Sigmoid colon (tissue), 6 donors: ENCODE measurements at regions not wholly inside any gene's neighbourhood (a gene's known extent, or its start where the extent isn't known, plus 50 kb on each side); places are given as distances from the start of the nearest gene placed in this dataset.

Source experiments
- DNase-seq: peaks from one replicate; pipeline ENCODE4 v3.0.0-alpha.2; 2019
- H3K27ac ChIP-seq, 4 donors: fragments of 200-600 bp; sonication (generic); one replicate each; pipeline ENCODE4 v1.5.1; 2016 to 2019; ENCODE audit warnings: mild to moderate bottlenecking in 1 of 4
- H3K27me3 ChIP-seq, 3 donors: fragments of 200-600 bp; sonication (generic); one replicate each; pipeline ENCODE4 v1.5.1; 2019; ENCODE audit warnings: mild to moderate bottlenecking in 1 of 3
- H3K36me3 ChIP-seq, 4 donors: fragments of 200-600 bp; sonication (generic); one replicate each; pipeline ENCODE4 v1.5.1; 2016 to 2019
- H3K4me1 ChIP-seq, 4 donors: fragments of 200-600 bp; sonication (generic); one replicate each; pipeline ENCODE4 v1.5.1; 2017 to 2019
- H3K4me3 ChIP-seq, 4 donors: fragments of 200-600 bp; sonication (generic); one replicate each; pipeline ENCODE4 v1.5.1; 2017 to 2019; ENCODE audit warnings: mild to moderate bottlenecking in 2 of 4, moderate library complexity in 1 of 4
- H3K9me3 ChIP-seq, 4 donors: fragments of 200-600 bp in 3 of 4; sonication (generic) in 3 of 4; one replicate each; pipeline versions ENCODE4 v1.5.1 to v1.6.1; 2013 to 2019
- EP300 ChIP-seq, 4 donors: sonication (generic); formaldehyde crosslinking; IDR thresholded peaks; one replicate each; pipeline ENCODE4 v1.6.1; 2017; ENCODE audit warnings: antibody characterized with exemption in 4 of 4
- POLR2A ChIP-seq, 2 donors: fragments of 450-650 bp; IDR thresholded peaks; one replicate each; pipeline ENCODE4 v1.6.1; 2016; ENCODE audit warnings: antibody characterized with exemption in 2 of 2, mild to moderate bottlenecking in 2 of 2, moderate library complexity in 2 of 2
- POLR2AphosphoS5 ChIP-seq, 4 donors: sonication (generic); formaldehyde crosslinking; IDR thresholded peaks; one replicate each; pipeline ENCODE4 v1.6.1; 2017; ENCODE audit warnings: antibody characterized with exemption in 4 of 4
- WGBS, 2 donors: extraction: QIAGEN DNeasy Blood & Tissue Kit; methylation state at CpG; one replicate each; pipeline ENCODE4 v1.1.7; 2013; 5-methylcytosine and 5-hydroxymethylcytosine counted together
- intact Hi-C: fragments of 100-400 bp; cut with DNase I; formaldehyde crosslinking; loops from one replicate; pipeline ENCODE4 v1.15.1; 2023
- TF ChIP-seq, protein P1 (sequence below), 4 experiments: fragments of 450-650 bp in 3 of 4; fragments of 200-600 bp in 1 of 4; IDR thresholded peaks; one replicate each; pipeline ENCODE4 v1.5.1; 2016 to 2019; ENCODE audit warnings: antibody characterized with exemption in 4 of 4, mild to moderate bottlenecking in 3 of 4, moderate library complexity in 2 of 4
- donor health status: healthy with polysubstance abuse.
- donor health status: healthy.

DNA sequence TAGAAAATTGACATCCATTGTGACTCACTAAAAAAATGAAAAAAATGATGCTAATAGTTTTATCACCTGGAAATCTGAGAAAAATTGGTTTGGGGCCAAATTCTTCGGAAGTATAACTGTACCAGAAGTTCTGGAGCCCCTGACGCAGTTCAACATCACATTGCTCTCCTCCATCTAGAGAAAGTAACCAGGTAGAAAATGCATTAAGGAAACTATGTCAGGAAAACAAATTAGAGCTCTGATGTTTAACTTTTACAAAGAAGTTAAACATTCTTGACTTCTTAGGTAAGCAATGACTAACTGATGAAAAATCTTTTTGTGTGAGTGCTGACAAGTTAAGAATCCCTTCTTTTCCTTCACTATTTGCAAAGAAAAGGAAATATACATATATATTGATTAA is 61.1 kb upstream of the TMEM196 start:
- no peaks in the 10 kb centered on the region for H3K36me3 ChIP-seq
- H3K4me3 ChIP-seq: no peak overlapping the region
- no peak overlapping the region for H3K27ac ChIP-seq
- TF ChIP-seq POLR2A (IDR thresholded peaks at IDR 0.05): no peak
- no peak for TF ChIP-seq EP300 (IDR thresholded peaks at IDR 0.05)
- TF ChIP-seq, protein P1, sequence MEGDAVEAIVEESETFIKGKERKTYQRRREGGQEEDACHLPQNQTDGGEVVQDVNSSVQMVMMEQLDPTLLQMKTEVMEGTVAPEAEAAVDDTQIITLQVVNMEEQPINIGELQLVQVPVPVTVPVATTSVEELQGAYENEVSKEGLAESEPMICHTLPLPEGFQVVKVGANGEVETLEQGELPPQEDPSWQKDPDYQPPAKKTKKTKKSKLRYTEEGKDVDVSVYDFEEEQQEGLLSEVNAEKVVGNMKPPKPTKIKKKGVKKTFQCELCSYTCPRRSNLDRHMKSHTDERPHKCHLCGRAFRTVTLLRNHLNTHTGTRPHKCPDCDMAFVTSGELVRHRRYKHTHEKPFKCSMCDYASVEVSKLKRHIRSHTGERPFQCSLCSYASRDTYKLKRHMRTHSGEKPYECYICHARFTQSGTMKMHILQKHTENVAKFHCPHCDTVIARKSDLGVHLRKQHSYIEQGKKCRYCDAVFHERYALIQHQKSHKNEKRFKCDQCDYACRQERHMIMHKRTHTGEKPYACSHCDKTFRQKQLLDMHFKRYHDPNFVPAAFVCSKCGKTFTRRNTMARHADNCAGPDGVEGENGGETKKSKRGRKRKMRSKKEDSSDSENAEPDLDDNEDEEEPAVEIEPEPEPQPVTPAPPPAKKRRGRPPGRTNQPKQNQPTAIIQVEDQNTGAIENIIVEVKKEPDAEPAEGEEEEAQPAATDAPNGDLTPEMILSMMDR (IDR thresholded peaks at IDR 0.05): no peak
- no peak for TF ChIP-seq POLR2AphosphoS5 (IDR thresholded peaks at IDR 0.05)
- WGBS, 2 donors: 42 to 67% methylated on average over 2 of the region's 2 CpGs
- intact Hi-C loops: no loop called here
- no peak for DNase-seq
- no peaks in the 10 kb centered on the region for H3K27me3 ChIP-seq
- H3K9me3 ChIP-seq: no peaks in the 10 kb centered on the region
- H3K4me1 ChIP-seq: no peaks in the 10 kb centered on the region

DNA sequence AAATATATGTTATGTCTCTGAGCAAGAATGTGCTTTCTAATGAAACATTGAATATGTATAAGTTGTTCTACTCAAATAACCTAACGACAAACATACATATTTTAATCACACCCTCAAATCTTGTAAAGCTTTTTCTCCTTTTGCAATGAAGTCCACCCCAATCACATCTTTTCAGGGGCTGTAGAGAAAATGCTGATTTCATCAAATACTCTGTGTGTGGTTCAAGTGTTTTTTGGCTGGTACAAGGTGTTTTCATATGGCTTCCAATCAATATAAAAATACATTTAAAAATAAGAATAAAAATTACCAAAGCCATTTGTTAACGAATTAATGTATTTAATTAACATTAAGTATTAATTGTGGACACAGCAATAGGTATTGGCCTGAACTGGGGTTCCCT is 57.2 kb upstream of the TMEM196 start:
- Histone ChIP-seq H3K4me1 (no peaks in the 10 kb centered on the region), H3K4me3 (no peak overlapping the region), H3K27ac (no peak overlapping the region), H3K36me3 (no peaks in the 10 kb centered on the region), H3K9me3 (no peaks in the 10 kb centered on the region), H3K27me3 (no peaks in the 10 kb centered on the region)
- WGBS, 2 donors: 39 to 64% methylated on average over 2 of the region's 2 CpGs
- no peak for DNase-seq
- intact Hi-C loops: no loop called here
- TF ChIP-seq POLR2A (IDR thresholded peaks at IDR 0.05) (no peak), EP300 (IDR thresholded peaks at IDR 0.05) (no peak), POLR2AphosphoS5 (IDR thresholded peaks at IDR 0.05) (no peak)
- TF ChIP-seq, protein P1 (IDR thresholded peaks at IDR 0.05): no peak
